ENCODE measurements at regions not wholly inside any gene's neighbourhood (a gene's known extent, or its start where the extent isn't known, plus 50 kb on each side); places are given as distances from the start of the nearest gene placed in this dataset.

DNA sequence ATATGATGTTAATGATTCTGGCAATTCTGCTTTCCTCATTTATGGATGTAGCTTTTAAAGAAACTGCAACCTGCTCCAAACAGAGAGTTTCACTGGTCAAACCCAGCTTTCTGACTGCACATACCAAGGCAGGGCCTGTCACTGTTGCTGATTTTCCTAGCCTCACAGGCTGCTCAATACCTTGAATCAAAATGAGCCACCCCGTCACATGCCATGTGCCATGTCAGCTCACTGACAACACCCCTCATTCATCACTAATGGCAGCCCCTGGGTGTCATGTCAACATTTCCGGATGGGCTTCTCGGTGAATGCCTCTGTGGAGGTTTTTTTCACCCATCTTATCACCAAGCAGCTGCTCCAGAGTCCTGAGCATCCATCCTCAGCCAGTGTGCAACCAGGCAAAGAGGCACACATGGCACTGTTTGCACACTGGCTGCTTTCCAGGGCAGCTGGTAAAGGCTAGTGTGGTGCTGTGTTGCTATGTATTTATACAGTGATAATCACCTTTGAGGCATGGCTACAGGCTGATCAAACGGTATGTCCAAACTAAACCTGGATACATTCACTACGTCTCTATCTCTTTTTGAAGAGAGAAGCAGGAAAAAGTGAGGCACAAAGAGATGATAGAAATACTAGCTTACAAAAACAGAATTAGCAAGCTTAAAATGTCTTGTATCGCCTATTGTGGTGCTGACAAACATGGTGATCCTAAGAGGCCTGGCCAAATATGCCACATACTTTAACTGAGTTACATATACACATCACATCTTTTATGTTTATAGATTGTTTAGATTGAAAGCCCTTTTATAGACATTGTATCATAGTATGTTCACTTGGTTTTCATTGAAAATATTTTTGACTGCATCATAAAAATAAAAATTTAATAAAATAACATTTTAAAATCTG is 94.6 kb upstream of the INPP4B start:
- Histone ChIP-seq H3K9me3 (replicated peaks; ENCODE audit: insufficient read depth, low read length) (no peaks in the 10 kb centered on the region), H3K4me3 (ENCODE audit: low read length) (no peak overlapping the region), H2AFZ (ENCODE audit: low read length) (no peak overlapping the region), H3K79me2 (ENCODE audit: low read length) (no peaks in the 10 kb centered on the region), H3K4me2 (ENCODE audit: low read depth, low read length) (no peak overlapping the region), H3K27ac (ENCODE audit: low read length) (no peak overlapping the region), H3F3A (ENCODE audit: insufficient read depth, low read length) (no peaks in the 10 kb centered on the region), H3K4me1 (ENCODE audit: low read length) (no peaks in the 10 kb centered on the region), H3K9me2 (replicated peaks; ENCODE audit: insufficient read depth, low read length) (no peaks in the 10 kb centered on the region), H3K9ac (ENCODE audit: low read length) (no peak overlapping the region), H3K36me3 (replicated peaks; ENCODE audit: insufficient read depth, low read length) (no peaks in the 10 kb centered on the region), H4K20me1 (ENCODE audit: insufficient read depth, low read length) (no peaks in the 10 kb centered on the region), H3K27me3 (replicated peaks; ENCODE audit: insufficient read depth, low read length) (no peaks in the 10 kb centered on the region)
- TF ChIP-seq EZH2 (optimal IDR thresholded peaks at IDR 0.05; ENCODE audit: low read depth, low read length): no peak
- TF ChIP-seq, protein P1, sequence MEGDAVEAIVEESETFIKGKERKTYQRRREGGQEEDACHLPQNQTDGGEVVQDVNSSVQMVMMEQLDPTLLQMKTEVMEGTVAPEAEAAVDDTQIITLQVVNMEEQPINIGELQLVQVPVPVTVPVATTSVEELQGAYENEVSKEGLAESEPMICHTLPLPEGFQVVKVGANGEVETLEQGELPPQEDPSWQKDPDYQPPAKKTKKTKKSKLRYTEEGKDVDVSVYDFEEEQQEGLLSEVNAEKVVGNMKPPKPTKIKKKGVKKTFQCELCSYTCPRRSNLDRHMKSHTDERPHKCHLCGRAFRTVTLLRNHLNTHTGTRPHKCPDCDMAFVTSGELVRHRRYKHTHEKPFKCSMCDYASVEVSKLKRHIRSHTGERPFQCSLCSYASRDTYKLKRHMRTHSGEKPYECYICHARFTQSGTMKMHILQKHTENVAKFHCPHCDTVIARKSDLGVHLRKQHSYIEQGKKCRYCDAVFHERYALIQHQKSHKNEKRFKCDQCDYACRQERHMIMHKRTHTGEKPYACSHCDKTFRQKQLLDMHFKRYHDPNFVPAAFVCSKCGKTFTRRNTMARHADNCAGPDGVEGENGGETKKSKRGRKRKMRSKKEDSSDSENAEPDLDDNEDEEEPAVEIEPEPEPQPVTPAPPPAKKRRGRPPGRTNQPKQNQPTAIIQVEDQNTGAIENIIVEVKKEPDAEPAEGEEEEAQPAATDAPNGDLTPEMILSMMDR (IDR thresholded peaks at IDR 0.05; ENCODE audit: low read length): no peak
- TF ChIP-seq EZH2phosphoT487 (IDR thresholded peaks at IDR 0.05; ENCODE audit: low read length): no peak
- no peak for DNase-seq

DNA sequence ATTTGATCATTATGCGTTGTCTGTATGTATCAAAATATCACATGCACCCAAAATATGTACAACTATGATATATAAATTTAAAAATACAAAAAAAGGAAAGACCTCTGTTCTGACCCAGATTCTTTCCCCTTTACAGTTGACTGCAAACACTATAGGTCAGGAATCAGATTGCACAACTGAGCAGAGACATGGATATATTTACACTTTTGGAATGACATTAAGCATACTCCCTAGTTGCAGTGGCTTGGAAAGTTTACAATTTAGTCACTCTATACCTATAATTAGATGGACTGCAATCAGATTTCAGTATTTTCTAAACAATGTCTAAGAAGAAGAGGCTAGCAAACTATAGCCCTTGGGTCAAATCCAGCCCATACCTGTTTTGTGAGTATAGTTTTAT is 98.5 kb upstream of the INPP4B start:
- Histone ChIP-seq H3K36me3 (replicated peaks; ENCODE audit: insufficient read depth, low read length) (no peaks in the 10 kb centered on the region), H3K9ac (ENCODE audit: low read length) (no peak overlapping the region), H2AFZ (ENCODE audit: low read length) (no peak overlapping the region), H4K20me1 (ENCODE audit: insufficient read depth, low read length) (no peaks in the 10 kb centered on the region), H3K27ac (ENCODE audit: low read length) (no peak overlapping the region), H3K4me3 (ENCODE audit: low read length) (no peak overlapping the region), H3K79me2 (ENCODE audit: low read length) (no peaks in the 10 kb centered on the region), H3K27me3 (replicated peaks; ENCODE audit: insufficient read depth, low read length) (no peaks in the 10 kb centered on the region), H3K4me2 (ENCODE audit: low read depth, low read length) (no peak overlapping the region), H3K4me1 (ENCODE audit: low read length) (no peaks in the 10 kb centered on the region), H3K9me3 (replicated peaks; ENCODE audit: insufficient read depth, low read length) (no peaks in the 10 kb centered on the region), H3F3A (ENCODE audit: insufficient read depth, low read length) (no peaks in the 10 kb centered on the region), H3K9me2 (replicated peaks; ENCODE audit: insufficient read depth, low read length) (no peaks in the 10 kb centered on the region)
- no peak for TF ChIP-seq EZH2 (optimal IDR thresholded peaks at IDR 0.05; ENCODE audit: low read depth, low read length)
- DNase-seq: no peak

DNA sequence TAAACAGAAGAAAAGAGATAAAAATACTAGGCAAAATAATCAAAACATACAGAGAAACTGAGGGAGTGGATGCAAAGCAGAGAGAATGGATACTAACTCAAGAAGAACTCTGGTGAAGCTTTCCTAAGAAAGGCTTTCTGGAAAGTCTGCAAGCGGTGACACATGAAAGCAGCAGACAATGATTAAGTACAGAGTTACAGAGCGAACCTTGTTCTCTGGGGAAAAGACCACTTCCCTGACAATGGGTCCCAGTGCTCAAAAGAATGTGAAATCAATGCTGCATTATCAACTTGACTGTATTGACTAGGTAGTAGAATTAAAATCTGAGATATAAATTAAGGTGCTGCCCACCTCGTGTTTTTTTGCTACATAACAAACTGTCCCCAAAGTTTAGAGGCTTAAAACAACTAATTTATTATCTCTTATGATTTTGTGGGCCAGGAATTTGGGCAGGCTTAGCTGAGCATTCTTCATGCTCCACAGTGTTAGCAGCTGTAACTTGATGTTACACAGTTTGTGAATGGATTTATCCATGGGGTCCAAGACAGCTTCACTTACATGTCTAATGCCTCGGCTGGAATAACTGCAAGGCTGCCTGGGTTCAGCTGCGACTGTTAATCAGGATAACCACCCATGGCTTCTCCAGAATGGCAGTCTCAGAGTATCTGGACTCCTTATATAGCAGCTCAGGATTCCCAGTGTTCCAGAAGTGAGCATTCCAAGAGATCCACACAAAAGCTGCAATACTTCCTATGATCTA is 106.9 kb upstream of the INPP4B start:
- Histone ChIP-seq H3K4me2 (ENCODE audit: low read depth, low read length) (no peak overlapping the region), H3K9ac (ENCODE audit: low read length) (no peak overlapping the region), H3K9me2 (replicated peaks; ENCODE audit: insufficient read depth, low read length) (no peaks in the 10 kb centered on the region), H3K27ac (ENCODE audit: low read length) (no peak overlapping the region), H3K4me3 (ENCODE audit: low read length) (no peak overlapping the region), H4K20me1 (ENCODE audit: insufficient read depth, low read length) (no peaks in the 10 kb centered on the region), H2AFZ (ENCODE audit: low read length) (no peak overlapping the region), H3K36me3 (replicated peaks; ENCODE audit: insufficient read depth, low read length) (no peaks in the 10 kb centered on the region), H3F3A (ENCODE audit: insufficient read depth, low read length) (no peaks in the 10 kb centered on the region), H3K79me2 (ENCODE audit: low read length) (no peaks in the 10 kb centered on the region), H3K27me3 (replicated peaks; ENCODE audit: insufficient read depth, low read length) (no peaks in the 10 kb centered on the region), H3K4me1 (ENCODE audit: low read length) (no peaks in the 10 kb centered on the region), H3K9me3 (replicated peaks; ENCODE audit: insufficient read depth, low read length) (no peaks in the 10 kb centered on the region)
- no peak for DNase-seq
- no peak for TF ChIP-seq EZH2phosphoT487 (IDR thresholded peaks at IDR 0.05; ENCODE audit: low read length)
- TF ChIP-seq, protein P1 (IDR thresholded peaks at IDR 0.05; ENCODE audit: low read length): no peak
- no peak for TF ChIP-seq EZH2 (optimal IDR thresholded peaks at IDR 0.05; ENCODE audit: low read depth, low read length)

All from MM.1S (cell line).